ENCODE measurements at regions not wholly inside any gene's neighbourhood (a gene's known extent, or its start where the extent isn't known, plus 50 kb on each side); places are given as distances from the start of the nearest gene placed in this dataset.

GRCh38 chr5:1726469-1726865 is 73.2 kb downstream of the MRPL36 start:
- TF ChIP-seq, protein P1, sequence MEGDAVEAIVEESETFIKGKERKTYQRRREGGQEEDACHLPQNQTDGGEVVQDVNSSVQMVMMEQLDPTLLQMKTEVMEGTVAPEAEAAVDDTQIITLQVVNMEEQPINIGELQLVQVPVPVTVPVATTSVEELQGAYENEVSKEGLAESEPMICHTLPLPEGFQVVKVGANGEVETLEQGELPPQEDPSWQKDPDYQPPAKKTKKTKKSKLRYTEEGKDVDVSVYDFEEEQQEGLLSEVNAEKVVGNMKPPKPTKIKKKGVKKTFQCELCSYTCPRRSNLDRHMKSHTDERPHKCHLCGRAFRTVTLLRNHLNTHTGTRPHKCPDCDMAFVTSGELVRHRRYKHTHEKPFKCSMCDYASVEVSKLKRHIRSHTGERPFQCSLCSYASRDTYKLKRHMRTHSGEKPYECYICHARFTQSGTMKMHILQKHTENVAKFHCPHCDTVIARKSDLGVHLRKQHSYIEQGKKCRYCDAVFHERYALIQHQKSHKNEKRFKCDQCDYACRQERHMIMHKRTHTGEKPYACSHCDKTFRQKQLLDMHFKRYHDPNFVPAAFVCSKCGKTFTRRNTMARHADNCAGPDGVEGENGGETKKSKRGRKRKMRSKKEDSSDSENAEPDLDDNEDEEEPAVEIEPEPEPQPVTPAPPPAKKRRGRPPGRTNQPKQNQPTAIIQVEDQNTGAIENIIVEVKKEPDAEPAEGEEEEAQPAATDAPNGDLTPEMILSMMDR (conservative IDR thresholded peaks at IDR 0.05): no peak
- no peak for TF ChIP-seq EZH2 (IDR thresholded peaks at IDR 0.05; ENCODE audit: low read depth)
- Histone ChIP-seq H3K27ac (no peak overlapping the region), H3K4me2 (no peak overlapping the region), H3K4me3 (no peak overlapping the region), H3F3A (ENCODE audit: insufficient read depth, low read depth) (no peaks in the 10 kb centered on the region), H3K79me2 (ENCODE audit: low read depth) (no peaks in the 10 kb centered on the region), H3K9me2 (ENCODE audit: insufficient read depth) (no peaks in the 10 kb centered on the region), H4K20me1 (ENCODE audit: insufficient read depth) (no peaks in the 10 kb centered on the region), H2AFZ (no peak overlapping the region), H3K9me3 (ENCODE audit: insufficient read depth, low read depth) (no peaks in the 10 kb centered on the region), H3K27me3 (ENCODE audit: insufficient read depth, low read depth) (peaks cover 98% of the 10 kb centered on the region), H3K36me3 (ENCODE audit: low read depth) (no peaks in the 10 kb centered on the region), H3K4me1 (replicated peaks; ENCODE audit: insufficient read depth) (no peaks in the 10 kb centered on the region)
- CTCF ChIA-PET: no interaction called here
- no TSS peak for BruUV-seq (replicated peaks)
- POLR2A ChIA-PET (ENCODE audit: unreplicated experiment): no interaction called here
- intact Hi-C loops (cut with micrococcal nuclease; ENCODE audit: unreplicated experiment): no loop called here
- peak in 1 of 2 experiments; percentile 1 for DNase-seq

GRCh38 chr5:1725641-1726468 is 73.8 kb downstream of the MRPL36 start:
- H2AFZ ChIP-seq: no peak overlapping the region
- intact Hi-C loops (cut with micrococcal nuclease; ENCODE audit: unreplicated experiment): no loop called here
- no peak for DNase-seq
- no peak overlapping the region for H3K4me3 ChIP-seq
- H3K9me2 ChIP-seq (ENCODE audit: insufficient read depth): no peaks in the 10 kb centered on the region
- no peak overlapping the region for H3K4me2 ChIP-seq
- no peak overlapping the region for H3K27ac ChIP-seq
- H3K4me1 ChIP-seq (replicated peaks; ENCODE audit: insufficient read depth): no peaks in the 10 kb centered on the region
- H3K36me3 ChIP-seq (ENCODE audit: low read depth): no peaks in the 10 kb centered on the region
- ChIA-PET POLR2A (ENCODE audit: unreplicated experiment) (no interaction called here), CTCF (no interaction called here)
- H3K9me3 ChIP-seq (ENCODE audit: insufficient read depth, low read depth): no peaks in the 10 kb centered on the region
- TF ChIP-seq, protein P1 (conservative IDR thresholded peaks at IDR 0.05): no peak
- TF ChIP-seq EZH2 (IDR thresholded peaks at IDR 0.05; ENCODE audit: low read depth): no peak
- peaks cover 98% of the 10 kb centered on the region for H3K27me3 ChIP-seq (ENCODE audit: insufficient read depth, low read depth)
- H3K79me2 ChIP-seq (ENCODE audit: low read depth): no peaks in the 10 kb centered on the region
- H4K20me1 ChIP-seq (ENCODE audit: insufficient read depth): no peaks in the 10 kb centered on the region; the same call in 1 of the 2 replicates
- BruUV-seq (replicated peaks): no TSS peak
- no peaks in the 10 kb centered on the region for H3F3A ChIP-seq (ENCODE audit: insufficient read depth, low read depth)

- Histone ChIP-seq H3K4me2 (no peak overlapping the region), H3F3A (ENCODE audit: insufficient read depth, low read depth) (no peaks in the 10 kb centered on the region), H3K4me1 (replicated peaks; ENCODE audit: insufficient read depth) (no peaks in the 10 kb centered on the region), H3K27me3 (ENCODE audit: insufficient read depth, low read depth) (peaks cover 98% of the 10 kb centered on the region), H2AFZ (no peak overlapping the region), H3K36me3 (ENCODE audit: low read depth) (no peaks in the 10 kb centered on the region), H3K79me2 (ENCODE audit: low read depth) (no peaks in the 10 kb centered on the region), H3K27ac (no peak overlapping the region), H4K20me1 (ENCODE audit: insufficient read depth) (no peaks in the 10 kb centered on the region; the same call in 1 of the 2 replicates), H3K4me3 (no peak overlapping the region), H3K9me2 (ENCODE audit: insufficient read depth) (no peaks in the 10 kb centered on the region), H3K9me3 (ENCODE audit: insufficient read depth, low read depth) (no peaks in the 10 kb centered on the region)
- peak in 1 of 2 experiments; percentile 7 for DNase-seq
- no peak for TF ChIP-seq EZH2 (IDR thresholded peaks at IDR 0.05; ENCODE audit: low read depth)
- TF ChIP-seq, protein P1 (conservative IDR thresholded peaks at IDR 0.05): no peak
- no TSS peak for BruUV-seq (replicated peaks)
- intact Hi-C loops (cut with micrococcal nuclease; ENCODE audit: unreplicated experiment): no loop called here
- ChIA-PET POLR2A (ENCODE audit: unreplicated experiment) (no interaction called here), CTCF (no interaction called here)
Measured at GRCh38 chr5:1724822-1725602, 74.6 kb downstream of the MRPL36 start.

All from PC-9 (cell line).